ENCODE measurements at regions not wholly inside any gene's neighbourhood (a gene's known extent, or its start where the extent isn't known, plus 50 kb on each side); places are given as distances from the start of the nearest gene placed in this dataset.

DNA sequence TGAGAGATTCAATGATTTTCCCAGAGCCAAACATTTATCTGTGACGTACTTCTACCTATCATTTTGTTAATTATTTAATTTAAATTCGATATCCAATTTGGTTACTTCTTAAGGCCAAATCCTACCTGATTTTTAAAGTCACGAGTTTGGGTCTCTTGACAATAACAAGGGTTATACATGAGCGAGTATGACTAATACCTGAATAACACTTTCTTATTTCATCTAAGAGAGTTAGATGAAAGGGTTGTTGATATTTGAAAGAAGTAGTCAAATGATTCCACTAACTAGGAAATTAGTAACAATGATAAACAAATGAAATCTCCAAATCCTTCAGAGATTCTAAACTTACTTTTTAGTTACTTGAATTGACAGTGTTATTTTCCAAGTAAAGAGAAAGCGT is 1086.9 kb downstream of the XPNPEP1 start:
- H3K27ac ChIP-seq = no peak overlapping the region
- TF ChIP-seq, protein P1, sequence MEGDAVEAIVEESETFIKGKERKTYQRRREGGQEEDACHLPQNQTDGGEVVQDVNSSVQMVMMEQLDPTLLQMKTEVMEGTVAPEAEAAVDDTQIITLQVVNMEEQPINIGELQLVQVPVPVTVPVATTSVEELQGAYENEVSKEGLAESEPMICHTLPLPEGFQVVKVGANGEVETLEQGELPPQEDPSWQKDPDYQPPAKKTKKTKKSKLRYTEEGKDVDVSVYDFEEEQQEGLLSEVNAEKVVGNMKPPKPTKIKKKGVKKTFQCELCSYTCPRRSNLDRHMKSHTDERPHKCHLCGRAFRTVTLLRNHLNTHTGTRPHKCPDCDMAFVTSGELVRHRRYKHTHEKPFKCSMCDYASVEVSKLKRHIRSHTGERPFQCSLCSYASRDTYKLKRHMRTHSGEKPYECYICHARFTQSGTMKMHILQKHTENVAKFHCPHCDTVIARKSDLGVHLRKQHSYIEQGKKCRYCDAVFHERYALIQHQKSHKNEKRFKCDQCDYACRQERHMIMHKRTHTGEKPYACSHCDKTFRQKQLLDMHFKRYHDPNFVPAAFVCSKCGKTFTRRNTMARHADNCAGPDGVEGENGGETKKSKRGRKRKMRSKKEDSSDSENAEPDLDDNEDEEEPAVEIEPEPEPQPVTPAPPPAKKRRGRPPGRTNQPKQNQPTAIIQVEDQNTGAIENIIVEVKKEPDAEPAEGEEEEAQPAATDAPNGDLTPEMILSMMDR (conservative IDR thresholded peaks at IDR 0.05) = no peak

DNA sequence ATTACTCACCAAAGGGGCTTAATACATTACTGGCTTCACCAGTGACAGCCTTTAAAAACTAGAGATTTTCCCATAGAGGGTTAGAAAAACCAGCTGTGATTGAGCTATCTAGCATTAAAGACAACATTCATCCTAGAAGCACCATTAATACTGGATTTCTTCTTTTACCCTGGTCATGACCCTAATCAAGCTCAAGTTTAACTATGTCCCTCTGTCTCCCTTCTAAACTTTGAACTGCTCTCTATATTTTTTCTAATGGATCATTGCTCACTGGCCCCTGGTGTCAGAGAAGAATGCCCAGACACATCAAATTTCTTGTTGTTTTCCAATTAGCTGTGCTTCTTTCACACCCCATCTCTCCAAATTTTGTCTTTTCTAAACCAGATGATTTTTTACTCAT is 1101.3 kb downstream of the XPNPEP1 start:
- H3K27ac ChIP-seq = no peak overlapping the region
- TF ChIP-seq, protein P1 (conservative IDR thresholded peaks at IDR 0.05) = no peak

DNA sequence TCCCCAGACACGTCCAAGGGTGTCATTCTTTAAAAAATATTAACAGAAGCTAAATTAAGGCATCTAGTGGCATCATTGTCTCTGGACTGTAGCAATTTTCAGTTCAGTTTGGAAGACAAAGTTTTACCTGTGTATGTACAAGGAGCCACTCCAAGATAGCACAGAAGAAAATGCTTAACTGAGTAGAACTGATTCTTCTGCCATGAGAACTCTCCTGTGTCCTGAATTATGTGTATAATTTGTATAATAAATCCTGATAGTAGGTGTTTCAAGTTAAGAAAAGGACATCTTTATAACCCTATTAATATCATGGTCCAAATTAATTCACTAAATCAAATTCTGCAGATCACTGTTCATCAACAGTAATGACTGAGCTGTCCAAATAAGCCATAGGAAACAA is 1104.0 kb downstream of the XPNPEP1 start:
- H3K27ac ChIP-seq = no peak overlapping the region
- TF ChIP-seq, protein P1 (conservative IDR thresholded peaks at IDR 0.05) = no peak

DNA sequence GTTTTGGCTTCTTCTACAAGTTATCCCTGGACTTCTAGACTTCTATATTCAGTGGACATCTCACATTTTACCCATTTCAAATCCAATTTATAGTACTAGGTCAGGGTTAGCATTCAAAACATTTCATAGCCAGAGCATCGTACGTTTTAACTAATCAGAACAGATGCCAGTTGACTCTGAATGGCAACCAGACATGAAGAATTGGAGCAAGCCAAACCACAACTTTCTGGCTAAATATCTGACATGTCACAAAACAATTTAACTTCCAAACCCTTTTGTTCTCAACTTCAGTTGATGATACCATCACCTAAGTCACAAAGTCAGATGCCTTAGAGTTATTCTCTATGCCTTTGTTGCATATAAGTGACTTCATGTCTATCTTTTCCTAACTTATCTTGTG is 1105.7 kb downstream of the XPNPEP1 start:
- TF ChIP-seq, protein P1 (conservative IDR thresholded peaks at IDR 0.05) = no peak

DNA sequence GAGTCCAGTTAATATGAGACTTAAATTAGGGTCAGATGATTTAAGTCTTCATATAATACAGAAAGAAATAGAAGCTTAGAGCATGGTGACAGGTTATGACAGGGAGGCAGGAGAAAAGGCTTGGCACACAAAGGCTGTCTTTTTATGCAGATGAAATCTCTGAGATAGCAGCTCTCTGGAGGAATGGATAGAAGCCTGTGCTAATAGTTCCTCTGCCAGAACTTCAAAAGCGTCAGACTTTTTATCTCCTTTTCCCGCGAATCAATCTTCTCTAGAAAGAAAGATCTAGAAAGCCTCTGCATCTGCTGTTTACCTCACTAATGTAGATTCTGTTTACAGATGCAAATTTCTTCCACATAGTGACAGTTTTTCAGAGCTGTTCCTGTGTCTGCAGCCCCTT is 1106.2 kb downstream of the XPNPEP1 start:
- H3K27ac ChIP-seq = no peak overlapping the region
- TF ChIP-seq, protein P1 (conservative IDR thresholded peaks at IDR 0.05) = no peak

More for the DNA sequence above, 1105.7 kb downstream of the XPNPEP1 start:
- H3K27ac ChIP-seq = no peak overlapping the region

DNA sequence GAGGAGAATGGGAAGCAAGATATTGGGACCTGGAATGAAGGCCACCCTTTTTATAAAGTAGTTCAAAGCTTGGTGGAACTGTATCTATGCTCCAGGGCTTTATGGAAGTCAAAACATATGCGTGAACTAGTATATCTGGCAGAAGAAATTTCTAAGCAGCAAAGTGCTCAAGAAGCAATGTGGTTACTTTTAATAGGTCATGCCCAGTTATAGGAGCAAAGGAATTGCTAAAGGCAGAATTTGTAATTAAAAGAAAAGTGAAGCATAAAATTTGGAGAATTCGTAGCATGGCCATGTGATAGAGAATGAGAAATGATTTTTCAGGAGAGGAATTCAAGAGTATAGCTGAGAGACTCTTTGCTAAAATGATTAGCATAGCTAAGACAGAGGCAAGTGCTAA is 1110.4 kb downstream of the XPNPEP1 start:
- TF ChIP-seq, protein P1 (conservative IDR thresholded peaks at IDR 0.05) = no peak
- H3K27ac ChIP-seq = no peak overlapping the region

DNA sequence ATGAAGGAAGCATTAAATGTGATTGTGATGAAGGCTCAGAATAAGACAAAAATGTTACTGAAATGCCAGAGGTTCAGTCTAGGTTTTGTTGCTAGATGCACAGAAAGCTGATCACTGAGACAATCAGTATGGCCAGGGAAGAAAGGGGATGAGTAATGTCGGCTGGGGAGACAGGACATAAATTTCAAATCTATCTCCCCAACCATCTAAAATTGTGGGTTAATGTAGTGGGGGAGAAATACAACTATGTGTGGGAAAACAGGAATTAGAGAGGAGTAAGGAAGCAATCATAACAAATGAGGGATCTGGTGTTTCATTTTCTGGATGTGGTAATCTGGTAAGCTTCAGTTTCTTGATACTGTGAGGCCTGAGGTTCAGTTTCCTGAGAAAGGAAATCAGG is 1111.0 kb downstream of the XPNPEP1 start:
- TF ChIP-seq, protein P1 (conservative IDR thresholded peaks at IDR 0.05) = no peak
- H3K27ac ChIP-seq = no peak overlapping the region

DNA sequence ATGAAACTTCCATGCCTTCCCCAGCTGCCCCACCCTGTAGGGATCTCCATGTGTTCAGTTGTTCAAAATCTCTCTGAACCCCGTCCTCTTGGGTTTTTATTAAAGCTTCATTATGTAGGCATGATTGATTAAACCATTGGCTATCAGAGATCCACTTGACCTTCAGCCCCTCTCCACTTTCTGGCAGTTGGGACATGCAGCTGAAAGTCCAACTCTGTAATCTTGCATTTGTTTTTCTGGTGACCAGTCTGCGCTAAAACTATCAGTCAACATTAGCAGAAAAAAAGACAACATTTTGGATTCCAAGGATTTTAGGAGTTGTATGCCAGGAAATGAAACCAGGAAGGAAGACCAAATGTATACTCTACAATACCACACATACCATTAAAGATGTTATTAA is 1115.1 kb downstream of the XPNPEP1 start:
- no peak overlapping the region for H3K27ac ChIP-seq
- TF ChIP-seq, protein P1 (conservative IDR thresholded peaks at IDR 0.05) = no peak

Data from VCaP (cell line).